Fibroblast of the aortic adventitia (primary cell): ENCODE measurements at regions not wholly inside any gene's neighbourhood (a gene's known extent, or its start where the extent isn't known, plus 50 kb on each side); places are given as distances from the start of the nearest gene placed in this dataset.

ENCODE experiments used
- DNase-seq: peaks from one replicate; pipeline ENCODE4 v3.0.0-alpha.2; 2010; ENCODE audit warnings: low read depth
- H3K4me3 ChIP-seq: 2 replicates; pipeline ENCODE4 v1.5.1; 2011; ENCODE audit warnings: low read depth, mild to moderate bottlenecking, control low read depth, low read length, moderate library complexity
- TF ChIP-seq, protein P1 (sequence below): IDR thresholded peaks from 2 replicates; pipeline ENCODE4 v1.5.1; 2011; ENCODE audit warnings: mild to moderate bottlenecking, low read length, control low read depth, inconsistent platforms; ENCODE audit not compliant: insufficient read depth

DNA sequence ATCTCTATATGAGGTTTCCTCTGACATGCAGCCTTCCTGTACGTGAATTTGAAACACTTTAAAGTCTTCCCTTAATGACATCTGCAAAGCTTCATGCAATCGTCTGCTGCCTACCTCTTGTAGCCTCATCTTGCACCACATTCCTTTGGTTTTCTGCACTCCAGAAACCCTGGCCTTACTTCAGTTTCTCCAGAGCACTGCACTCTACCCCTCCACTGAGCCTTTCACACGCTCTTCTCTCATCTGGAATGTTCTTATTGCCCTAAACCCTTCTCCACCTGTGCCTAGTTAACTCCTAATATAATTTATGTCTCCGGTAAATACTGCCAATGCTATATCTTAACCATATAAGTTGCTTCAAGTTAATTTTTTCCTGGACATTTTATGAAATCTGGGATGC is 168.8 kb upstream of the SLC27A6 start:
- TF ChIP-seq, protein P1, sequence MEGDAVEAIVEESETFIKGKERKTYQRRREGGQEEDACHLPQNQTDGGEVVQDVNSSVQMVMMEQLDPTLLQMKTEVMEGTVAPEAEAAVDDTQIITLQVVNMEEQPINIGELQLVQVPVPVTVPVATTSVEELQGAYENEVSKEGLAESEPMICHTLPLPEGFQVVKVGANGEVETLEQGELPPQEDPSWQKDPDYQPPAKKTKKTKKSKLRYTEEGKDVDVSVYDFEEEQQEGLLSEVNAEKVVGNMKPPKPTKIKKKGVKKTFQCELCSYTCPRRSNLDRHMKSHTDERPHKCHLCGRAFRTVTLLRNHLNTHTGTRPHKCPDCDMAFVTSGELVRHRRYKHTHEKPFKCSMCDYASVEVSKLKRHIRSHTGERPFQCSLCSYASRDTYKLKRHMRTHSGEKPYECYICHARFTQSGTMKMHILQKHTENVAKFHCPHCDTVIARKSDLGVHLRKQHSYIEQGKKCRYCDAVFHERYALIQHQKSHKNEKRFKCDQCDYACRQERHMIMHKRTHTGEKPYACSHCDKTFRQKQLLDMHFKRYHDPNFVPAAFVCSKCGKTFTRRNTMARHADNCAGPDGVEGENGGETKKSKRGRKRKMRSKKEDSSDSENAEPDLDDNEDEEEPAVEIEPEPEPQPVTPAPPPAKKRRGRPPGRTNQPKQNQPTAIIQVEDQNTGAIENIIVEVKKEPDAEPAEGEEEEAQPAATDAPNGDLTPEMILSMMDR, result no peak
- no peak overlapping the region for H3K4me3 ChIP-seq
- no peak for DNase-seq

DNA sequence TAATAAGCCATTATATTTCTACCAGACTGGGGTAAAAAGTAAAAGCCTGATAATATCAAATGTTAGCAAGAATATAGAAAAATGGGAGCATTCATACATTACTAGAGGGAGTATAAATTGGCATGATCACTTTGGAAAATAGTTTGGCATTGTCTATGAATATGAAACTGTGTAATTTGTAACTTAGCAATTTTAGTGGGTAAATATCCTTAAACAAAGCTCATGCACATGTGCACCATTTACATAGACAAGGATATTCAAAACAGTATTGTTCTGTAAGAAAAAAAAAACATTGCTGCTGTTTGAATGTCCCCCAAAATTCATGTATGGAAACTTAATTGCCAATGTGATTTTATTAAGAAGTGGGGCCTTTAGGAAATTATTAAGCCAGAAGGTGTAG is 166.4 kb upstream of the SLC27A6 start:
- no peak overlapping the region for H3K4me3 ChIP-seq
- TF ChIP-seq, protein P1, result no peak
- no peak for DNase-seq

DNA sequence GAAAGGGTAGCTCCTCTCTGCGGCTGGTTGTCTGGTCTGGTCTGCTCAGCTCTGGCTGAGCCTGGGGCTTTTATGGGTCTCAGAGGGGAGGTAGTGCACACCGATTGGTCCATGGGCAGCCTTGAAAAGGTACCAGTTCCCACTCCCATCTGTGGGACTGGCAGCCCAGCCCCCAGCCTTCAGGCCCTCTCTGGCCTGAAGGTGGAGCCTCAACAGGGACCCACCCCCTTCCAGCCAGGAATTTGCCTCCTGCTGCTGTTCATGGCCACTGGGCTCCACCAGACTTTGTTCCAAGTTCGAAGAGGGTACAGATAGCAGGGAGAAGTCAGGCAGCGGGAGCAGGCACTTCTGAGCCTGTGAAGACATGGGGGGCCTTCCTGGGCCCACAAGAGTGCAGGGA is 165.3 kb upstream of the SLC27A6 start:
- TF ChIP-seq, protein P1, result no peak
- no peak for DNase-seq
- no peak overlapping the region for H3K4me3 ChIP-seq

DNA sequence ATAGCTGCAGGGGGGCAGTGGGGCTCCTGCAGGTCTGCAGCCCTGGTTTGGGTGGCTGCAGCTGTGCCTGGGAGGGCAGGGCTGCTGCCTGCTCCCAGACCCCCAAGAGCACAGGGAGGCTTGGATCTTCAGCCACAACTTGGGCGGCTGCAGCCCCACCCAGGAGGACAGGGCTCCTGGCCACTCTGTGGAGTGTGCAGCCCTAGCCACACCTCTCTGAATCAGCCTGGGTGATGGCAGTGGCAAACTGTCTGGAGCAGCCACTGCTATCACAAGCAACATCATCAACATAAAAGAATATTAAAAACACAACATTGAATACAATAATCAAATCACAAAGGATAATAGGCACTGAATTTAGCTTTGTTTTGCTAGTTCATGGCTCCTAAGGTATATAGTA is 164.9 kb upstream of the SLC27A6 start:
- H3K4me3 ChIP-seq, result no peak overlapping the region
- TF ChIP-seq, protein P1, result no peak
- DNase-seq, result no peak

DNA sequence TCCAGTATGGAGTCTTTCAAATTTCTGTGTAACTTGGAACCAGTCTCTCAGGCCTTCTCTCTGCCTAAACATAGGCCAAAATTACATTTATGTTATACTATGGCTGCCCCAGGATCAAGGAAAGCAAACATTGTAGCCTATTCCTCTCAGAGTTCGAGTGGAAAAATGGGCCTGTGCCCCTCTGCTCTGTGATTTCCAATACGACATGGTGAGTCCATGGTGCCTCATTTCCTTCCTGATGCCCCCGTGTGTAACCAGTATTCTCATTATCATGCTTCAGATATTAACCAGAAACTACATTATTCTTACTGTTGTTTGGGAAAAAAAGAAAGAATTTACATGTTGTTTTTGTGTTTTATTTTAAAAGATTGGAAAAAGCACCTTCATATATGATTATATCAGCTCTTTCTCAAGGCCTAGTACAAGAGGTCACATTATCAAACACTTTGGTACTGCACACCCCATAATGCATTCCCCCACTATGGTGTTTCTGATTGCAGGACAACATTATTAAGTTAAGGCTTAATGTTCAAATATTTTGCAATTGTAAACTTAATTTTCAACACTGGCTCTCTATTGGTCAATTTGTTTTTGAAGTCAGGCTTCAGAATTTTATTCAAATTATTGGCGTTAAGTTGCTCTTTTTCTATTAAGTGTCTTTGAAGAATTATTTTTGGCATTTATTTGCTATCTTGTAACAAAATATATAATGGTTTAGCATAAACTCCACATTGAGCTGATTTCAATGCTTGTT is 151.8 kb upstream of the SLC27A6 start:
- DNase-seq, result no peak
- H3K4me3 ChIP-seq, result no peak overlapping the region
- TF ChIP-seq, protein P1, result no peak

DNA sequence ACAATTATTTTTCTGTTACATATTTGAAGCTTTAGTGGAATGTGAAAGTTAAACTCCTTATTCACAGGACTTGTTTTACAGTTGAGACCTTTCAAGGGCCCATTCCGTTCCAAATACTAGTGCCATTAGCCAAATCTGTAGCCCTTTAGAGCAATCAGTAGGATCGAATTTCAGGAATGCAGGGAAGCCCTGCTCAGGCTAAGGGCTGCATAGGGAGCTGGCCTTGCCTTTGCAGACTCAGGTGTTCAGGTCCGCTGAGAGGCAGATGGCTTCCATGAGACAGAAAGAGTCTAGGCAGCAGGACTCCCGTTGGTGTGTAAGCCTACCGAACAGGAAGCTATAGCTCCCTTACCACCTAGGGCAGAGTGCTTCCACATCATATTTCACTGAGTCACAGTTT is 150.1 kb upstream of the SLC27A6 start:
- TF ChIP-seq, protein P1, result no peak
- DNase-seq, result no peak
- H3K4me3 ChIP-seq, result no peak overlapping the region

DNA sequence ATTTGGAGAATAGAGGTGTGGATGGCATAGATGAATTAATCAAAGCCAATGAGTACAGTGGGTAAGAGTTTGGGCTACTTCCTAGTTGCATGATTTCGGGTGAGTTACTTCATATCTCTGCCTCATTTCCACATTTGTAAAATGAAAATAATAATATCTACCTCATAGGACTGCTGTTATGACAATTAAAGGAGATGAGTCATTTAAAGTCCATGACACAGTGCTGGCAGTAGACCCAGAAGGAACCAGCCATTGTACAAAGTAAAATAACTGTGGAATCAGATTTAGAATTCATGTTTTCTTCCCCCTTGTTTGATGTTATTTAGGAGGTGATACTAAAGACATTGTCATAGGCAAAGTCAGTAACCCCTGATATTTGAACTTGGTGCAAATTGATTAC is 139.5 kb upstream of the SLC27A6 start:
- TF ChIP-seq, protein P1, result no peak
- no peak overlapping the region for H3K4me3 ChIP-seq
- peak; percentile 19 for DNase-seq
